ENCODE measurements at regions not wholly inside any gene's neighbourhood (a gene's known extent, or its start where the extent isn't known, plus 50 kb on each side); places are given as distances from the start of the nearest gene placed in this dataset.

DNA sequence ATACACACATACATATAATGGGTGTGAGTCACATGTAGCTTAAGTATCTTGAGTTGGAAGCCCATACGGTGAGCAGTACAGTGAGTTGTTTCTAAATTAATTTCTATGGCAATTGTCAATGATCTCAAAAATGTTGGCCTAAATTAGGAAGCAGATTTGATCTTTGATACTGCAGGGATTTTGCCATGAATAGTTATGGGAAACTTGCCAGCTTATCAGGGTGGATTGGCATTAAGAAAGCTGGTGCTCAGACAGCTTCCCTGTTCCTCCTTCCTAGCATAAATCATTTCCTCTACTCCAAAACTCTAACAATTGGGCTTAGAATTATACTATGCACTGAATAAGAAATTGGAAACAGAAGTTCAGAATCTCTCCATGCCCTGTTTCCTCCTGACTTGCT is 150.9 kb upstream of the FRMD6 start:
- TF ChIP-seq, protein P1, sequence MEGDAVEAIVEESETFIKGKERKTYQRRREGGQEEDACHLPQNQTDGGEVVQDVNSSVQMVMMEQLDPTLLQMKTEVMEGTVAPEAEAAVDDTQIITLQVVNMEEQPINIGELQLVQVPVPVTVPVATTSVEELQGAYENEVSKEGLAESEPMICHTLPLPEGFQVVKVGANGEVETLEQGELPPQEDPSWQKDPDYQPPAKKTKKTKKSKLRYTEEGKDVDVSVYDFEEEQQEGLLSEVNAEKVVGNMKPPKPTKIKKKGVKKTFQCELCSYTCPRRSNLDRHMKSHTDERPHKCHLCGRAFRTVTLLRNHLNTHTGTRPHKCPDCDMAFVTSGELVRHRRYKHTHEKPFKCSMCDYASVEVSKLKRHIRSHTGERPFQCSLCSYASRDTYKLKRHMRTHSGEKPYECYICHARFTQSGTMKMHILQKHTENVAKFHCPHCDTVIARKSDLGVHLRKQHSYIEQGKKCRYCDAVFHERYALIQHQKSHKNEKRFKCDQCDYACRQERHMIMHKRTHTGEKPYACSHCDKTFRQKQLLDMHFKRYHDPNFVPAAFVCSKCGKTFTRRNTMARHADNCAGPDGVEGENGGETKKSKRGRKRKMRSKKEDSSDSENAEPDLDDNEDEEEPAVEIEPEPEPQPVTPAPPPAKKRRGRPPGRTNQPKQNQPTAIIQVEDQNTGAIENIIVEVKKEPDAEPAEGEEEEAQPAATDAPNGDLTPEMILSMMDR (conservative IDR thresholded peaks at IDR 0.05; ENCODE audit: low read depth, low read length): no peak
- no peak for DNase-seq (ENCODE audit: low read depth)
- H3K4me3 ChIP-seq (ENCODE audit: low read length): no peak overlapping the region

DNA sequence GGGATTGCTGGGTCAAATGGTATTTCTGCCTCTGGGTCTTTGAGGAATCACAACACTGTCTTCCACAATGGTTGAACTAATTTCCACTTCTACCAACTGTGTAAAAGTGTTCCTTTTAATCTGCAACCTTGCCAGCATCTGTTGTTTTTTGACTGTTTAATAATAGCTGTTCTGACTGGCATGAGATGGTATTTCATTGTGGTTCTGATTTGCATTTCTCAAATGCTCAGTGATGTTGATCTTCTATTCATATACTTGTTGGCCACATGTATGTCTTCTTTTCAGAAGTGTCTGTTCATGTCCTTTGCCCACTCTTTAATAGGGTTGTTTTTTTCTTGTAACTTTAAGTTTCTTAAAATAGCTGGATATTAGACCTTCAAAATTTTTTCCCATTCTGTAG is 150.0 kb upstream of the FRMD6 start:
- DNase-seq (ENCODE audit: low read depth): no peak
- TF ChIP-seq, protein P1 (conservative IDR thresholded peaks at IDR 0.05; ENCODE audit: low read depth, low read length): no peak

DNA sequence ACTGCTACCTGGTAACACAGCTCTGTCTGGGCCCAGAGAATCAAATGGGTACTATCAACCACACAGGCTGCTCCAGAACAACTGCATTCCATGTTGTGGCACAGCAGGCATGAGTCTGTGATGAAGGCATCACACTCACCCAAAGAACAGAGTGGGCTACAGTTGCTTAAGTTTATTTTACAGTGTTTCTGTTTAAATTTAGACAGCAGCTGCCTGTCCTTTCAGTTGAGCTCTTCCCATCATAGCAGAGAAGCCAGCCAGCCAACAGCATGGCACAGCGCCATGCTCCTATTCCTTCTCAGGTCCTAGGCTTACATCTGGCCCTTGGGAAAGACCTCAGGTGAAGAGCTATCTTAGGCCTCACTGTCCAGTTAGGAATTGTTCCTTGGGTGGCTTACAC is 147.0 kb upstream of the FRMD6 start:
- H3K4me3 ChIP-seq (ENCODE audit: low read length): no peak overlapping the region
- DNase-seq (ENCODE audit: low read depth): no peak
- TF ChIP-seq, protein P1 (conservative IDR thresholded peaks at IDR 0.05; ENCODE audit: low read depth, low read length): no peak

More for the DNA sequence above, 150.0 kb upstream of the FRMD6 start:
- H3K4me3 ChIP-seq (ENCODE audit: low read length): no peak overlapping the region

DNA sequence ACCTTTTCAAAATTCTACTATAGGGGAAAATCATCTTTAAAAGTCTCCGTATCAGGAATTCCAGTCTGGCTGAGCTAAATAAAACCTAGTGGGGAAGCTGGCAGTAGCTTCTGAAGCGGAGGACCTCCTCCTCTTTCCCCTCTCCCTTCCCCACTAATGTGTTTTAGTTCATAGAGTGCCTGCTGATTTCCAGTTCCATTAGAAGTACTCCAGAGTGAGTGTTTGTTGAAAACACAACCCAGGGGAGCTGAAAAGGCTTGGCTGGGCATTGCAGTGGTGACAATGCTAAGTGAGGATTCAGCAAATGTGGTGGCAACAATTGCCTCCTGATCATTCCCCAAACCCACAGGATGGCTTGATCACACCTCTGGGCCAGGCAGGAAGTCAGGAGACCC is 144.2 kb upstream of the FRMD6 start:
- no peak for DNase-seq (ENCODE audit: low read depth)
- H3K4me3 ChIP-seq (ENCODE audit: low read length): no peak overlapping the region
- TF ChIP-seq, protein P1 (conservative IDR thresholded peaks at IDR 0.05; ENCODE audit: low read depth, low read length): no peak

DNA sequence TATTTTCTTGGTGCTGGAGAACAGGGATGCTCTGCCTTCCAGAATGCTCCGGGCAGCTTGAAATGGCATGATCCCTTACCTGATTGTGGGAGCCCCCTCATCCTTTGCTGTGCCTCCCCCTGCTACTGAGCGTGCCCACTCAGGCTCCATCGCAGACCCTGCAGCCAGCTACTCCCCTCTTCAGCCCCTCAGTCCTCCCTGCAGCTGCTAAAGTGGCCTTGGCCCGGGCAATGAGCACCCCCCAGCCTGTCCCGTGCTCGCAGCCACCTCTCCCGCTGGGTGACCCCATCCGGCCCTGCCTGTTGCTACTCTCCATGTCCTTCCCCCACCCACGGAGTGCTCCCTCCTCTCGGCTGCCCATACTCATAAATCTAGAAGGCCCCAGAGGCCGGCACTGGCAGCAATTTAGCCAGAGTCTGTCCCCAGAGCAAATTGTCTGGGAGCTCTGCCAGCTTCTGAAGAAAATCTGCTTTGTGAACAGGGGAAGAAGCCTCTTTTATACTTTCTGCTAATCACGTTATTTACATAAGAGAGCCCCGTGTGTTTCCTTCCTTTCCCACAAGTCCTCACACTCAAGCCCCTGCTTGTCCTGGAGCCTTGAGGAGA is 143.7 kb upstream of the FRMD6 start:
- peak; percentile 78 for DNase-seq (ENCODE audit: low read depth)
- H3K4me3 ChIP-seq (ENCODE audit: low read length): no peak overlapping the region
- TF ChIP-seq, protein P1 (conservative IDR thresholded peaks at IDR 0.05; ENCODE audit: low read depth, low read length): no peak

DNA sequence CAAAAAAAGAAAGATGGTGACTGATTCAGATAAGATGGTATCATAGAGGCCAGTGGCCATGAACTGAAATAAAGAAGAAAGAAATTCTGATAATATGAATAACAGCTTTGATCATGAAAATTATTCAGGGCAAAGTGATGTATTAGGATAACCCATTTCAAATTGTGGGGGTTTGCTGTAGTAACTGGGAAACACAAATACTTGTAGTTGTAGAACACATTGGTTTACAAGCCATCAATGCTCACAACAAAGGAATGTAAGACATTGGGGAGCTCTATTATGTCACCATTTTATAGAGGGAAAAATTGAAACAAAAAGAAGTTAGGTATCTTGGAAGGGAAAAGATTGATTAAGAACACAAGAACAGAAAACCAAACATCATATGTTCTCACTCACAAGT is 140.4 kb upstream of the FRMD6 start:
- TF ChIP-seq, protein P1 (conservative IDR thresholded peaks at IDR 0.05; ENCODE audit: low read depth, low read length): no peak
- no peak overlapping the region for H3K4me3 ChIP-seq (ENCODE audit: low read length)
- no peak for DNase-seq (ENCODE audit: low read depth)

DNA sequence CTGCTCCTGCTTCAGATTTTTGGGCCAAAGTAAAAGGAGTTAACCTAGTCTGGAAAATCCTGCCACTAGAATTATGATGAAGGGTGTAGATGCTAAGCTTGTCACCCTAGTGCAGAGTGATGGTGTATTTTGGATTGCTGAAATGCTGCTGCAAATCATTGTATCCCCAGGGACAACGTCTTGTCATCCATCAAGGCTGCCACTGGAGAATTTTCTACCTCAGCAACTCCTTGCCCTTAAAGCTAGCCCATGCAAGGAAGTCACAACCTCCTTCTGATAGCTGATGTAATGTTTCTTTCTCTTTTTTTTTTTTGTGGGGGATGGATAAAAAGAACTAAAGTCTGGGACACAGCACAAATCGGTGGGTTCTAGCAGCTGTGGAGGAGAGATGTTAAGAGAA is 139.4 kb upstream of the FRMD6 start:
- TF ChIP-seq, protein P1 (conservative IDR thresholded peaks at IDR 0.05; ENCODE audit: low read depth, low read length): no peak
- H3K4me3 ChIP-seq (ENCODE audit: low read length): no peak overlapping the region
- no peak for DNase-seq (ENCODE audit: low read depth)
